GM18499 (cell line): ENCODE measurements at regions not wholly inside any gene's neighbourhood (a gene's known extent, or its start where the extent isn't known, plus 50 kb on each side); places are given as distances from the start of the nearest gene placed in this dataset.

ENCODE experiments used
- ATAC-seq: cut with Tn5 transposase; IDR thresholded peaks from one replicate; pipeline ENCODE4 v1.9.1; 2021; ENCODE audit warnings: moderate number of reproducible peaks; ENCODE audit not compliant: insufficient read depth, unreplicated experiment

- ATAC-seq = no peak
Measured at GRCh38 chr4:27327421-27328181, 467.0 kb downstream of the STIM2 start.

- no peak for ATAC-seq
Measured at GRCh38 chr4:27338530-27338929, 477.9 kb downstream of the STIM2 start.

GRCh38 chr4:27343411-27343810, 482.8 kb downstream of the STIM2 start:
- no peak for ATAC-seq

- ATAC-seq = no peak
Measured at GRCh38 chr4:27350161-27350560, 489.5 kb downstream of the STIM2 start.

- no peak for ATAC-seq
Measured at GRCh38 chr4:27357283-27357682, 496.6 kb downstream of the STIM2 start.

- no peak for ATAC-seq
Measured at GRCh38 chr4:27358269-27358668, 497.6 kb downstream of the STIM2 start.

- ATAC-seq = no peak
Measured at GRCh38 chr4:27360131-27360530, 499.5 kb downstream of the STIM2 start.

- ATAC-seq = no peak
Measured at GRCh38 chr4:27360790-27361267, 500.2 kb downstream of the STIM2 start.

GRCh38 chr4:27364509-27364908, 503.9 kb downstream of the STIM2 start:
- ATAC-seq = no peak

GRCh38 chr4:27366104-27366823, 505.6 kb downstream of the STIM2 start:
- no peak for ATAC-seq

- no peak for ATAC-seq
Measured at GRCh38 chr4:27368781-27369180, 508.1 kb downstream of the STIM2 start.

- ATAC-seq = no peak
Measured at GRCh38 chr4:27381815-27382214, 521.2 kb downstream of the STIM2 start.

GRCh38 chr4:27387711-27388110, 527.1 kb downstream of the STIM2 start:
- no peak for ATAC-seq

- no peak for ATAC-seq
Measured at GRCh38 chr4:27397886-27398285, 537.2 kb downstream of the STIM2 start.

- no peak for ATAC-seq
Measured at GRCh38 chr4:27398631-27399310, 538.1 kb downstream of the STIM2 start.

GRCh38 chr4:27407616-27408015, 547.0 kb downstream of the STIM2 start:
- no peak for ATAC-seq

GRCh38 chr4:27412613-27413012, 552.0 kb downstream of the STIM2 start:
- ATAC-seq = no peak

GRCh38 chr4:27414887-27415731, 554.5 kb downstream of the STIM2 start:
- ATAC-seq = no peak

- no peak for ATAC-seq
Measured at GRCh38 chr4:27428661-27429060, 568.0 kb downstream of the STIM2 start.

GRCh38 chr4:27429364-27429871, 568.8 kb downstream of the STIM2 start:
- ATAC-seq = no peak
